ENCODE measurements at regions not wholly inside any gene's neighbourhood (a gene's known extent, or its start where the extent isn't known, plus 50 kb on each side); places are given as distances from the start of the nearest gene placed in this dataset.
"Not testable (repeated sequence)": the region's sequence is repeated elsewhere in the genome, so short reads cannot be mapped to it uniquely, and the experiment has no call there.

DNA sequence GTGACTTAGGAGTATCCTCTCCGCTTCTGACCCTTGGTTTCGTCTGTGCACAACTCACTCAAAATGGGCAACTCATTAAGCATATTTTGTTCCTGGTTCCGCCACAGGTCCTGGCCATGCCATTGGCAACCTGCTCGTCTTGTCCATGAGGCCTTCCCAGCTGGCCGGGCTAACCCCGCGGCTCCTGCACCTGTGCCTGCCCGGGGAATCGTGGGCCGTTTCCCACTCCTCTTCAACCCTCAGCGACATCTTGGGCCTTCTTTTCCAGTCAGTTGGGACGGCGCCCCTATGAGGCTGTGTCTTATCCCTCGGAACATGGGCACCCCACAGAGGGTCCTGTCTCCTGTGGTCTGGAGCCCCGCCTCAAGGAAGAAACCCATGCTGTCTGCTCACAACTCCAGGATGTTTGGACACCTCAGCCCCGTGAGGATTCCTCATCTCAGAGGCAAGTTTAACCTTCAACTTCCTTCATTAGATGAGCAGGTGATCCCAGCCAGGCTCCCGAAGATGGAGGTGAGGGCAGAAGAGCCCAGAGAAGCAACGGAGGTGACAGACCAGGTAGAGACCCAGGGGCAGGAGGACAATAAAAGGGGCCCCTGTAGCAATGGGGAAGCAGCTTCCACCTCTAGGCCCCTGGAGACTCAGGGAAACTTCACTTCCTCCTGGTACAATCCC is 574.8 kb upstream of the C9orf72 start:
- BruUV-seq (replicated peaks); dilution Hi-C loops (cut with MboI; ENCODE audit: extremely low pct_ligation_motif_present, low sequenced_read_pairs): not testable (repeated sequence)
- intact Hi-C loops (cut with micrococcal nuclease): loop anchor here (2.0 kb wide), 1 partner anchor 19 kb away; no protein-coding TSS in a partner anchor

DNA sequence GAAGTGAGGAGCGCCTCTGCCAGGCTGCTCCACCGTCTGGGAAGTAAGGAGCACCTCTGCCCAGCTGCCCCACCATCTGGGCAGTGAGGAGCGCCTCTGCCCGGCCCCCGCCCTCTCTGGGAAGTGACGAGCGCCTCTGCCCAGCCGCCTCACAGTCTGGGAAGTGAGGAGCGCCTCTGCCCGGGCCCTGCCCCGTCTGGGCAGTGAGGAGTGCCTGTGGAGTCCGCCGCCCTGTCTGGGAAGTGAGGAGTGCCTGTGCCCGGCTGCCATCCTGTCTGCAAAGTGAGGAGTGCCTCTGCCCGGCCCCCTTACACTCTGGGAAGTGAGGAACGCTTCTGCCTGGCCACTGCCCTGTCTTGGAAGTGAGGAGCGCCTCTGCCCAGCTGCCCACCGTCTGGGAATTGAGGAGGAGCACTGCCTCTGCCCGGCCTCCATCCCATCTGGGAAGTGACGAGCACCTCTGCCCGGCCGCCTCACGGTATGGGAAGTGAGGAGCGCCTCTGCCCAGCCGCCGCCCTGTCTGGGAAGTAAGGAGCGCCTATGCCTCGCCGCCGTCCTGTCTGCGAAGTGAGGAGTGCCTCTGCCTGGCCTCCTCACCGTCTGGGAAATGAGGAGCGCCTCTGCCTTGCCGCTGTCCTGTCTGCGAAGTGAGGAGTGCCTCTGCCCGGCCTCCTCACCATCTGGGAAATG is 576.2 kb upstream of the C9orf72 start:
- BruUV-seq (replicated peaks); H3K9me1 ChIP-seq (replicated peaks; ENCODE audit: control insufficient read depth, extremely low read depth, insufficient read depth, low read length); dilution Hi-C loops (cut with MboI; ENCODE audit: extremely low pct_ligation_motif_present, low sequenced_read_pairs); FAIRE-seq; DNase-seq (ENCODE audit: low read depth, low spot score); H3K9ac ChIP-seq (replicated peaks; ENCODE audit: extremely low read depth, insufficient read depth, low read length); H3K4me2 ChIP-seq (ENCODE audit: insufficient read depth, low read length); H3K79me2 ChIP-seq (ENCODE audit: control insufficient read depth, insufficient read depth, low read length); CTCF ChIA-PET; H3K4me1 ChIP-seq (ENCODE audit: control insufficient read depth, extremely low read depth, insufficient read depth, low read length); POLR2A ChIA-PET; H4K20me1 ChIP-seq (replicated peaks; ENCODE audit: control insufficient read depth, extremely low read depth, insufficient read depth, low read length); intact Hi-C loops (cut with micrococcal nuclease); H3K4me3 ChIP-seq (replicated peaks in 1 of 3; ENCODE audit: insufficient read depth in 1 of 3, low read depth in 1 of 3, low read length in 3 of 3); H2AFZ ChIP-seq (ENCODE audit: low read depth, low read length); H3K27me3 ChIP-seq (ENCODE audit: control insufficient read depth in 2 of 2, insufficient read depth in 2 of 2, low read length in 2 of 2); H3K36me3 ChIP-seq (ENCODE audit: control insufficient read depth in 2 of 2, extremely low read depth in 1 of 2, insufficient read depth in 2 of 2, low read length in 2 of 2); H3K9me3 ChIP-seq (replicated peaks; ENCODE audit: control insufficient read depth, insufficient read depth, low read length); H3K27ac ChIP-seq (ENCODE audit: insufficient read depth, low read depth, low read length): not testable (repeated sequence)

More for the DNA sequence above, 574.8 kb upstream of the C9orf72 start:
- H3K4me3 ChIP-seq (replicated peaks in 1 of 3; ENCODE audit: insufficient read depth in 1 of 3, low read depth in 1 of 3, low read length in 3 of 3); H3K36me3 ChIP-seq (ENCODE audit: control insufficient read depth in 2 of 2, extremely low read depth in 1 of 2, insufficient read depth in 2 of 2, low read length in 2 of 2); H3K9me1 ChIP-seq (replicated peaks; ENCODE audit: control insufficient read depth, extremely low read depth, insufficient read depth, low read length); H3K27ac ChIP-seq (ENCODE audit: insufficient read depth, low read depth, low read length); H3K4me1 ChIP-seq (ENCODE audit: control insufficient read depth, extremely low read depth, insufficient read depth, low read length); CTCF ChIA-PET; H3K27me3 ChIP-seq (ENCODE audit: control insufficient read depth in 2 of 2, insufficient read depth in 2 of 2, low read length in 2 of 2); H3K9me3 ChIP-seq (replicated peaks; ENCODE audit: control insufficient read depth, insufficient read depth, low read length); H2AFZ ChIP-seq (ENCODE audit: low read depth, low read length); H3K79me2 ChIP-seq (ENCODE audit: control insufficient read depth, insufficient read depth, low read length); H4K20me1 ChIP-seq (replicated peaks; ENCODE audit: control insufficient read depth, extremely low read depth, insufficient read depth, low read length); POLR2A ChIA-PET; H3K4me2 ChIP-seq (ENCODE audit: insufficient read depth, low read length); FAIRE-seq; DNase-seq (ENCODE audit: low read depth, low spot score); H3K9ac ChIP-seq (replicated peaks; ENCODE audit: extremely low read depth, insufficient read depth, low read length): not testable (repeated sequence)
